ENCODE measurements at regions not wholly inside any gene's neighbourhood (a gene's known extent, or its start where the extent isn't known, plus 50 kb on each side); places are given as distances from the start of the nearest gene placed in this dataset.

DNA sequence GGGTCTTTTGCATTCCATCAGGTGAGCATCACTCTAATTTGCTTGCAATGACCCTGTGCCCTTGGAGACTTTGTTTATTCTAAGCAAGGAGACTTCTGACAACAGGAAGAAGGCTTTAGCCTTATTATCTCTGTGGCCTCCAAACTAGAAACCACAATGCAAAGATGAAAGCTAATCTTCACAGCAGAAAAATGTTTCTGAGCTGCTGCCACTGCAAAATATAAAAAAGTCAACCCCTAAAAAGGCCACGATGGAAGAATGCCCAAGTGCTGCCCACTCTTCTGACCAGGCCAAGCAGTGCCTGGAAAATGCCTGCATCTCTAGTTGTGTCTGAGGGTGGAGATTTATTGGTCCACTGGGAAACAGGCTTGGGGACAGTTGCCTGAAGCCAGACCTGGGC is 299.9 kb downstream of the C7orf25 start (continued):
- TF ChIP-seq, protein P1, sequence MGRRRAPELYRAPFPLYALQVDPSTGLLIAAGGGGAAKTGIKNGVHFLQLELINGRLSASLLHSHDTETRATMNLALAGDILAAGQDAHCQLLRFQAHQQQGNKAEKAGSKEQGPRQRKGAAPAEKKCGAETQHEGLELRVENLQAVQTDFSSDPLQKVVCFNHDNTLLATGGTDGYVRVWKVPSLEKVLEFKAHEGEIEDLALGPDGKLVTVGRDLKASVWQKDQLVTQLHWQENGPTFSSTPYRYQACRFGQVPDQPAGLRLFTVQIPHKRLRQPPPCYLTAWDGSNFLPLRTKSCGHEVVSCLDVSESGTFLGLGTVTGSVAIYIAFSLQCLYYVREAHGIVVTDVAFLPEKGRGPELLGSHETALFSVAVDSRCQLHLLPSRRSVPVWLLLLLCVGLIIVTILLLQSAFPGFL (CRISPR knock-in tag; IDR thresholded peaks at IDR 0.05): no peak
- TF ChIP-seq GATA2 (CRISPR knock-in tag; IDR thresholded peaks at IDR 0.05) (no peak), ARID2 (IDR thresholded peaks at IDR 0.05) (no peak), MCM2 (IDR thresholded peaks at IDR 0.05; ENCODE audit: low read depth) (no peak), TOE1 (IDR thresholded peaks at IDR 0.05; ENCODE audit: borderline replicate concordance) (no peak), TOE1 (CRISPR knock-in tag; IDR thresholded peaks at IDR 0.05; ENCODE audit: borderline replicate concordance, low read depth) (no peak), BACH1 (tag; IDR thresholded peaks at IDR 0.05) (no peak)
- TF ChIP-seq, protein P2, sequence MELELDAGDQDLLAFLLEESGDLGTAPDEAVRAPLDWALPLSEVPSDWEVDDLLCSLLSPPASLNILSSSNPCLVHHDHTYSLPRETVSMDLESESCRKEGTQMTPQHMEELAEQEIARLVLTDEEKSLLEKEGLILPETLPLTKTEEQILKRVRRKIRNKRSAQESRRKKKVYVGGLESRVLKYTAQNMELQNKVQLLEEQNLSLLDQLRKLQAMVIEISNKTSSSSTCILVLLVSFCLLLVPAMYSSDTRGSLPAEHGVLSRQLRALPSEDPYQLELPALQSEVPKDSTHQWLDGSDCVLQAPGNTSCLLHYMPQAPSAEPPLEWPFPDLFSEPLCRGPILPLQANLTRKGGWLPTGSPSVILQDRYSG (tag; conservative IDR thresholded peaks at IDR 0.05; ENCODE audit: low read depth): no peak

DNA sequence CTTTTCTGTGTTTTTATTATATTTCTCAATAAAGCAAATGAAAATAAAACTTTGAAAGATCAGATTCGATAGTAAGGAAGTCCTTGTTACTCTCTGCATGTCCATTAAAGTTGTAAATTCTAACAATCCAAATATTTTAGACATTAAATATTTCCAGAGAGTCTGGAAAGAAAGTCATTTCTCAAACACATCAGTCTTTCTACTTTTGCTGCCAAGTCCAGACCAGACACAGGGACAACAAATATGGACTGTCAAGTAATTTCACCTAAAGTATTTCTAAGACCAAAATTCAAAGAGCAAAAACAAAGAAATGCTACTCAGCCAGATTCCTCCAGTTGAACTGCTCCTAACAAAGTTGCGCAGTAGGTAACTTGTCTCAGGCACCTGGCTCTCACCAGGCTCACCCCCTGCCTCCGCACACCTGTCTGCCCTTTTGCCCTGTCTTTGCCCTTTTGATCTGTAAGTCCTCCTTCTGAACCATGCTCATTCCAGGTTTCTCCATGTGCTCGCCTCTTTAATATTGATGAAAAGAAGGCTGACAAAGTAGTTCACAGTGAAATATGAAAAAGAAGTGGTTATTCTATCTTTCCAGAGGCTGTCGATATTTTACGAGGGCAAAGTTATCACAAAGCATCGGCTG is 300.5 kb downstream of the C7orf25 start:
- Histone ChIP-seq H3K4me3 (no peak overlapping the region), H3K4me1 (replicated peaks in 1 of 2; ENCODE audit: control insufficient read depth in 2 of 2, insufficient read depth in 2 of 2, low read length in 2 of 2) (no peaks in the 10 kb centered on the region), H3K9me1 (ENCODE audit: control insufficient read depth, insufficient read depth, low read length) (no peaks in the 10 kb centered on the region), H3K27me3 (ENCODE audit: control insufficient read depth in 2 of 2, insufficient read depth in 2 of 2, low read length in 2 of 2) (no peaks in the 10 kb centered on the region; a peak in 1 of 5 replicates), H3K79me2 (ENCODE audit: control insufficient read depth, insufficient read depth, low read length) (no peaks in the 10 kb centered on the region), H3K27ac (ENCODE audit: extremely low read depth, low read depth, low read length) (no peak overlapping the region), H3K9ac (ENCODE audit: insufficient read depth in 1 of 2, low read depth in 2 of 2, low read length in 2 of 2) (no peak overlapping the region), H3K4me2 (ENCODE audit: insufficient read depth, low read length) (no peak overlapping the region), H2AFZ (ENCODE audit: low read depth, low read length) (no peak overlapping the region), H3K36me3 (ENCODE audit: control insufficient read depth, insufficient read depth, low read length) (no peaks in the 10 kb centered on the region), H3K9me3 (replicated peaks; ENCODE audit: control insufficient read depth, insufficient read depth, low read depth, low read length) (no peaks in the 10 kb centered on the region), H4K20me1 (replicated peaks; ENCODE audit: control insufficient read depth, insufficient read depth, low read length) (no peaks in the 10 kb centered on the region)
- WGBS (ENCODE audit: insufficient coverage, low coverage, missing lambda C conversion rate): 0% methylated on average over 7 of the region's 7 CpGs
- FAIRE-seq (no peak), ATAC-seq (no peak), DNase-seq (ENCODE audit: extremely low read depth in 1 of 4, low spot score in 3 of 4) (no peak)
- ChIA-PET POLR2A (no interaction called here), CTCF (ENCODE audit: low intra/inter-chr PET ratio) (no interaction called here)
- intact Hi-C loops (cut with micrococcal nuclease) (no loop called here), in situ Hi-C loops (cut with MboI) (no loop called here)
- BruUV-seq (replicated peaks): no TSS peak
- TF ChIP-seq, protein P3, sequence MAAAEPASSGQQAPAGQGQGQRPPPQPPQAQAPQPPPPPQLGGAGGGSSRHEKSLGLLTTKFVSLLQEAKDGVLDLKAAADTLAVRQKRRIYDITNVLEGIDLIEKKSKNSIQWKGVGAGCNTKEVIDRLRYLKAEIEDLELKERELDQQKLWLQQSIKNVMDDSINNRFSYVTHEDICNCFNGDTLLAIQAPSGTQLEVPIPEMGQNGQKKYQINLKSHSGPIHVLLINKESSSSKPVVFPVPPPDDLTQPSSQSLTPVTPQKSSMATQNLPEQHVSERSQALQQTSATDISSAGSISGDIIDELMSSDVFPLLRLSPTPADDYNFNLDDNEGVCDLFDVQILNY (CRISPR knock-in tag; IDR thresholded peaks at IDR 0.05): no peak
- TF ChIP-seq RBM34 (IDR thresholded peaks at IDR 0.05; ENCODE audit: borderline replicate concordance, insufficient read depth, low read length) (no peak), ZNF175 (CRISPR knock-in tag; IDR thresholded peaks at IDR 0.05; ENCODE audit: low read depth) (no peak), SUPT5H (IDR thresholded peaks at IDR 0.05) (no peak), GATA2 (CRISPR knock-in tag; IDR thresholded peaks at IDR 0.05) (no peak), MAFK (IDR thresholded peaks at IDR 0.05; ENCODE audit: low read length) (no peak), TGIF2 (CRISPR knock-in tag; IDR thresholded peaks at IDR 0.05) (no peak), TEAD2 (tag; IDR thresholded peaks at IDR 0.05) (no peak), ZNF124 (CRISPR knock-in tag; IDR thresholded peaks at IDR 0.05) (no peak)
- TF ChIP-seq, protein P4, sequence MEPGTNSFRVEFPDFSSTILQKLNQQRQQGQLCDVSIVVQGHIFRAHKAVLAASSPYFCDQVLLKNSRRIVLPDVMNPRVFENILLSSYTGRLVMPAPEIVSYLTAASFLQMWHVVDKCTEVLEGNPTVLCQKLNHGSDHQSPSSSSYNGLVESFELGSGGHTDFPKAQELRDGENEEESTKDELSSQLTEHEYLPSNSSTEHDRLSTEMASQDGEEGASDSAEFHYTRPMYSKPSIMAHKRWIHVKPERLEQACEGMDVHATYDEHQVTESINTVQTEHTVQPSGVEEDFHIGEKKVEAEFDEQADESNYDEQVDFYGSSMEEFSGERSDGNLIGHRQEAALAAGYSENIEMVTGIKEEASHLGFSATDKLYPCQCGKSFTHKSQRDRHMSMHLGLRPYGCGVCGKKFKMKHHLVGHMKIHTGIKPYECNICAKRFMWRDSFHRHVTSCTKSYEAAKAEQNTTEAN (CRISPR knock-in tag; IDR thresholded peaks at IDR 0.05): no peak
- TF ChIP-seq, protein P5, sequence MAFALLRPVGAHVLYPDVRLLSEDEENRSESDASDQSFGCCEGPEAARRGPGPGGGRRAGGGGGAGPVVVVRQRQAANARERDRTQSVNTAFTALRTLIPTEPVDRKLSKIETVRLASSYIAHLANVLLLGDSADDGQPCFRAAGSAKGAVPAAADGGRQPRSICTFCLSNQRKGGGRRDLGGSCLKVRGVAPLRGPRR (CRISPR knock-in tag; IDR thresholded peaks at IDR 0.05): no peak

Data from K562 (cell line).